KMS-11 (cell line): ENCODE measurements at regions not wholly inside any gene's neighbourhood (a gene's known extent, or its start where the extent isn't known, plus 50 kb on each side); places are given as distances from the start of the nearest gene placed in this dataset.

Source experiments
- H2AFZ ChIP-seq: fragments of 200-600 bp; sonication (generic); 2 replicates; pipeline ENCODE4 v1.6.1; 2016; ENCODE audit warnings: antibody characterized with exemption, mixed run types, low read depth
- H3K27ac ChIP-seq: fragments of 200-600 bp; sonication (generic); 2 replicates; pipeline ENCODE4 v1.6.1; 2016; ENCODE audit warnings: mild to moderate bottlenecking, mixed run types
- H3K27me3 ChIP-seq: fragments of 200-600 bp; sonication (generic); 2 replicates; pipeline ENCODE4 v1.6.1; 2017; ENCODE audit warnings: mild to moderate bottlenecking, low read depth, mixed run types, moderate library complexity; ENCODE audit not compliant: insufficient read depth
- H3K36me3 ChIP-seq: fragments of 200-600 bp; sonication (generic); 2 replicates; pipeline ENCODE4 v1.6.1; 2017; ENCODE audit warnings: mild to moderate bottlenecking, mixed run types; ENCODE audit not compliant: insufficient read depth
- H3K4me1 ChIP-seq: fragments of 200-600 bp; sonication (generic); 2 replicates; pipeline ENCODE4 v1.6.1; 2016; ENCODE audit warnings: mild to moderate bottlenecking, low read depth, mixed run types; ENCODE audit not compliant: poor library complexity, severe bottlenecking
- H3K4me2 ChIP-seq: fragments of 200-600 bp; sonication (generic); 2 replicates; pipeline ENCODE4 v1.7.0; 2016; ENCODE audit warnings: mild to moderate bottlenecking, mixed run types
- H3K4me3 ChIP-seq: fragments of 200-600 bp; sonication (generic); IDR thresholded peaks from 2 replicates; pipeline ENCODE4 v1.6.1; 2017; ENCODE audit warnings: low read depth, low read length, mixed read lengths; ENCODE audit not compliant: insufficient read depth
- H3K79me2 ChIP-seq: fragments of 200-600 bp; sonication (generic); 2 replicates; pipeline ENCODE4 v1.6.1; 2016; ENCODE audit warnings: low read depth, mixed run types; ENCODE audit not compliant: insufficient read depth
- H3K9ac ChIP-seq: fragments of 200-600 bp; sonication (generic); 2 replicates; pipeline ENCODE4 v1.6.1; 2016; ENCODE audit warnings: mild to moderate bottlenecking, mixed run types
- H4K20me1 ChIP-seq: fragments of 200-600 bp; sonication (generic); 2 replicates; pipeline ENCODE4 v1.6.1; 2016; ENCODE audit warnings: mild to moderate bottlenecking, mixed run types; ENCODE audit not compliant: insufficient read depth
- CTCF ChIP-seq: fragments of 200-600 bp; sonication (generic); conservative IDR thresholded peaks from 2 replicates; pipeline ENCODE4 v1.6.1; 2017; ENCODE audit warnings: low read depth, mild to moderate bottlenecking, antibody characterized with exemption, low read length, moderate library complexity, mixed read lengths

GRCh38 chr12:23433121-23433520 is 516.3 kb downstream of the SOX5 start:
- no peaks in the 10 kb centered on the region for H3K79me2 ChIP-seq
- no peak overlapping the region for H3K4me3 ChIP-seq
- H3K4me2 ChIP-seq: no peak overlapping the region
- H3K4me1 ChIP-seq: no peaks in the 10 kb centered on the region
- H3K9ac ChIP-seq: no peak overlapping the region
- H3K27me3 ChIP-seq: no peaks in the 10 kb centered on the region
- no peak overlapping the region for H2AFZ ChIP-seq
- H4K20me1 ChIP-seq: no peaks in the 10 kb centered on the region
- H3K27ac ChIP-seq: no peak overlapping the region
- no peak for TF ChIP-seq CTCF
- no peaks in the 10 kb centered on the region for H3K36me3 ChIP-seq

GRCh38 chr12:23434154-23434553 is 515.3 kb downstream of the SOX5 start:
- no peak overlapping the region for H3K27ac ChIP-seq
- no peaks in the 10 kb centered on the region for H3K36me3 ChIP-seq
- no peaks in the 10 kb centered on the region for H3K79me2 ChIP-seq
- H2AFZ ChIP-seq: no peak overlapping the region
- TF ChIP-seq CTCF: no peak
- H3K27me3 ChIP-seq: no peaks in the 10 kb centered on the region
- no peak overlapping the region for H3K4me3 ChIP-seq
- H3K4me2 ChIP-seq: no peak overlapping the region
- H4K20me1 ChIP-seq: no peaks in the 10 kb centered on the region
- H3K4me1 ChIP-seq: no peaks in the 10 kb centered on the region
- no peak overlapping the region for H3K9ac ChIP-seq

GRCh38 chr12:23446746-23447145 is 502.7 kb downstream of the SOX5 start:
- H4K20me1 ChIP-seq: no peaks in the 10 kb centered on the region
- no peaks in the 10 kb centered on the region for H3K4me1 ChIP-seq
- no peak overlapping the region for H2AFZ ChIP-seq
- H3K36me3 ChIP-seq: no peaks in the 10 kb centered on the region
- no peak overlapping the region for H3K4me3 ChIP-seq
- no peaks in the 10 kb centered on the region for H3K27me3 ChIP-seq
- TF ChIP-seq CTCF: no peak
- H3K9ac ChIP-seq: no peak overlapping the region
- H3K79me2 ChIP-seq: no peaks in the 10 kb centered on the region
- H3K27ac ChIP-seq: no peak overlapping the region
- no peak overlapping the region for H3K4me2 ChIP-seq

- Histone ChIP-seq H3K36me3 (no peaks in the 10 kb centered on the region), H3K4me2 (no peak overlapping the region), H3K27ac (no peak overlapping the region), H3K27me3 (no peaks in the 10 kb centered on the region), H3K4me1 (no peaks in the 10 kb centered on the region), H3K9ac (no peak overlapping the region), H3K4me3 (no peak overlapping the region), H2AFZ (no peak overlapping the region), H3K79me2 (no peaks in the 10 kb centered on the region), H4K20me1 (no peaks in the 10 kb centered on the region)
- no peak for TF ChIP-seq CTCF
Measured at GRCh38 chr12:23450810-23451209, 498.7 kb downstream of the SOX5 start.

GRCh38 chr12:23455283-23455682 is 494.2 kb downstream of the SOX5 start:
- Histone ChIP-seq H3K4me3 (no peak overlapping the region), H3K4me1 (no peaks in the 10 kb centered on the region), H3K79me2 (no peaks in the 10 kb centered on the region), H2AFZ (no peak overlapping the region), H3K9ac (no peak overlapping the region), H3K27me3 (no peaks in the 10 kb centered on the region), H4K20me1 (no peaks in the 10 kb centered on the region), H3K36me3 (no peaks in the 10 kb centered on the region), H3K27ac (no peak overlapping the region), H3K4me2 (no peak overlapping the region)
- no peak for TF ChIP-seq CTCF
